Osteocyte (in vitro differentiated cells): ENCODE measurements at regions not wholly inside any gene's neighbourhood (a gene's known extent, or its start where the extent isn't known, plus 50 kb on each side); places are given as distances from the start of the nearest gene placed in this dataset.

Source experiments
- DNase-seq: peaks from one replicate; pipeline ENCODE4 v3.0.0; 2021; ENCODE audit warnings: mixed read lengths; ENCODE audit not compliant: unreplicated experiment; ENCODE audit errors: extremely low spot score
- H3K27ac Mint-ChIP-seq: one replicate; pipeline ENCODE4 v1.8.0; 2021; ENCODE audit warnings: mild to moderate bottlenecking, mixed read lengths; ENCODE audit not compliant: unreplicated experiment
- H3K27me3 Mint-ChIP-seq: one replicate; pipeline ENCODE4 v1.8.0; 2021; ENCODE audit warnings: mixed read lengths; ENCODE audit not compliant: unreplicated experiment
- H3K36me3 Mint-ChIP-seq: one replicate; pipeline ENCODE4 v1.8.0; 2021; ENCODE audit warnings: mixed read lengths; ENCODE audit not compliant: unreplicated experiment
- H3K4me1 Mint-ChIP-seq: one replicate; pipeline ENCODE4 v1.8.0; 2021; ENCODE audit warnings: mixed read lengths; ENCODE audit not compliant: unreplicated experiment
- H3K4me3 Mint-ChIP-seq: one replicate; pipeline ENCODE4 v1.8.0; 2021; ENCODE audit warnings: mild to moderate bottlenecking, moderate library complexity, mixed read lengths; ENCODE audit not compliant: unreplicated experiment
- H3K9me3 Mint-ChIP-seq: one replicate; pipeline ENCODE4 v1.8.0; 2021; ENCODE audit warnings: mixed read lengths; ENCODE audit not compliant: unreplicated experiment
- TF ChIP-seq, protein P1 (sequence below): fragments of 200-600 bp; sonication (generic); IDR thresholded peaks from 2 replicates; pipeline ENCODE4 v1.5.0; 2021; ENCODE audit warnings: antibody characterized with exemption, mild to moderate bottlenecking, moderate library complexity

GRCh38 chr3:40766396-40766795 lies 241.6 kb downstream of the ZNF621 start:
- Mint-ChIP-seq H3K4me1 (no peaks in the 10 kb centered on the region), H3K27ac (no peak overlapping the region), H3K4me3 (no peak overlapping the region), H3K9me3 (peaks cover 4% of the 10 kb centered on the region), H3K36me3 (no peaks in the 10 kb centered on the region), H3K27me3 (no peaks in the 10 kb centered on the region)
- no peak for DNase-seq
- TF ChIP-seq, protein P1, sequence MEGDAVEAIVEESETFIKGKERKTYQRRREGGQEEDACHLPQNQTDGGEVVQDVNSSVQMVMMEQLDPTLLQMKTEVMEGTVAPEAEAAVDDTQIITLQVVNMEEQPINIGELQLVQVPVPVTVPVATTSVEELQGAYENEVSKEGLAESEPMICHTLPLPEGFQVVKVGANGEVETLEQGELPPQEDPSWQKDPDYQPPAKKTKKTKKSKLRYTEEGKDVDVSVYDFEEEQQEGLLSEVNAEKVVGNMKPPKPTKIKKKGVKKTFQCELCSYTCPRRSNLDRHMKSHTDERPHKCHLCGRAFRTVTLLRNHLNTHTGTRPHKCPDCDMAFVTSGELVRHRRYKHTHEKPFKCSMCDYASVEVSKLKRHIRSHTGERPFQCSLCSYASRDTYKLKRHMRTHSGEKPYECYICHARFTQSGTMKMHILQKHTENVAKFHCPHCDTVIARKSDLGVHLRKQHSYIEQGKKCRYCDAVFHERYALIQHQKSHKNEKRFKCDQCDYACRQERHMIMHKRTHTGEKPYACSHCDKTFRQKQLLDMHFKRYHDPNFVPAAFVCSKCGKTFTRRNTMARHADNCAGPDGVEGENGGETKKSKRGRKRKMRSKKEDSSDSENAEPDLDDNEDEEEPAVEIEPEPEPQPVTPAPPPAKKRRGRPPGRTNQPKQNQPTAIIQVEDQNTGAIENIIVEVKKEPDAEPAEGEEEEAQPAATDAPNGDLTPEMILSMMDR: no peak

GRCh38 chr3:40768046-40768445 lies 243.3 kb downstream of the ZNF621 start:
- Mint-ChIP-seq H3K36me3 (no peaks in the 10 kb centered on the region), H3K27me3 (no peaks in the 10 kb centered on the region), H3K4me3 (no peak overlapping the region), H3K27ac (no peak overlapping the region), H3K4me1 (no peaks in the 10 kb centered on the region), H3K9me3 (no peaks in the 10 kb centered on the region)
- TF ChIP-seq, protein P1: no peak
- DNase-seq: no peak

DNA sequence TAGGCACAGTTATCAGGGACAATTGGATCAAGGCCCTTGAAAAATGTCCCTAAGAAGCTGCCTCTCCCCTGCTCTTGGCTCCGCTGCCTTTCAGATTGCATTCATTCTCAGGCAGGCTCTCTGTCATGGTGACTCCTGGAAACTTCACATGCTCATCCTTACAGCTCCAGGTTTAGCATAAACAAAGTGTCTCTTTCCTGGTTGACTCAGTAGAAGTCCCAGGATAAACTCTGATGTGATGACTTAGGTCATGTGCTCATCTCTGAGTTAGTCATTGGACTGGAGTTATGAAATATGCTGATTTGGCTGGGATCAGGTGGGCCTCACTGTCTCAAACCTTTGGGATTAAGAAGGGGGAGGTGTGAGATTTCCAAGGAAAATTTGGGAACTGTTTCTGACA lies 243.8 kb downstream of the ZNF621 start:
- TF ChIP-seq, protein P1: no peak
- Mint-ChIP-seq H3K4me1 (no peaks in the 10 kb centered on the region), H3K27me3 (no peaks in the 10 kb centered on the region), H3K27ac (no peak overlapping the region), H3K4me3 (no peak overlapping the region), H3K9me3 (no peaks in the 10 kb centered on the region), H3K36me3 (no peaks in the 10 kb centered on the region)
- DNase-seq: no peak

GRCh38 chr3:40770061-40770460 lies 245.3 kb downstream of the ZNF621 start:
- Mint-ChIP-seq H3K27ac (no peak overlapping the region), H3K9me3 (no peaks in the 10 kb centered on the region), H3K36me3 (no peaks in the 10 kb centered on the region), H3K4me1 (no peaks in the 10 kb centered on the region), H3K27me3 (no peaks in the 10 kb centered on the region), H3K4me3 (no peak overlapping the region)
- no peak for DNase-seq
- TF ChIP-seq, protein P1: no peak

GRCh38 chr3:40771112-40771511 lies 246.4 kb downstream of the ZNF621 start:
- no peak for DNase-seq
- no peaks in the 10 kb centered on the region for H3K9me3 Mint-ChIP-seq
- TF ChIP-seq, protein P1: no peak
- H3K4me1 Mint-ChIP-seq: no peaks in the 10 kb centered on the region
- H3K27me3 Mint-ChIP-seq: no peaks in the 10 kb centered on the region
- no peak overlapping the region for H3K4me3 Mint-ChIP-seq
- H3K27ac Mint-ChIP-seq: no peak overlapping the region
- no peaks in the 10 kb centered on the region for H3K36me3 Mint-ChIP-seq
